ENCODE measurements at regions not wholly inside any gene's neighbourhood (a gene's known extent, or its start where the extent isn't known, plus 50 kb on each side); places are given as distances from the start of the nearest gene placed in this dataset.

- TF ChIP-seq ZNF626 (tag by site-specific recombination; IDR thresholded peaks at IDR 0.05) (no peak), PRDM4 (tag by site-specific recombination; IDR thresholded peaks at IDR 0.05) (no peak), HOXA7 (CRISPR knock-in tag; IDR thresholded peaks at IDR 0.05; ENCODE audit: borderline replicate concordance) (no peak), PRDM1 (tag by site-specific recombination; IDR thresholded peaks at IDR 0.05) (no peak)
Measured at GRCh38 chr10:32167450-32167849, 111.2 kb upstream of the KIF5B start (continued).

GRCh38 chr10:32166365-32166764 is 110.1 kb upstream of the KIF5B start:
- POLR2A ChIA-PET = no interaction called here
- CTCF ChIA-PET = interaction anchor here (0.5 kb wide), 1 partner anchor 128 kb away, joined by 3 read pairs; no protein-coding TSS in a partner anchor
- TF ChIP-seq ZFP37 (tag by site-specific recombination; IDR thresholded peaks at IDR 0.05) (no peak), GLIS1 (tag by site-specific recombination; IDR thresholded peaks at IDR 0.05) (no peak)

GRCh38 chr10:32163762-32164148 is 107.5 kb upstream of the KIF5B start:
- Histone ChIP-seq H3K4me1 (ENCODE audit: control insufficient read depth, insufficient read depth, low read length) (no peaks in the 10 kb centered on the region), H3K4me3 (ENCODE audit: low read depth, low read length) (no peak overlapping the region), H3K27ac (ENCODE audit: extremely low read depth, low read depth, low read length) (no peak overlapping the region), H3K36me3 (ENCODE audit: control insufficient read depth in 2 of 2, insufficient read depth in 1 of 2, low read length in 2 of 2) (no peaks in the 10 kb centered on the region), H3K9me3 (ENCODE audit: control insufficient read depth, insufficient read depth, low read depth, low read length) (no peaks in the 10 kb centered on the region)
- no peak for TF ChIP-seq CTCF (tag by site-specific recombination; IDR thresholded peaks at IDR 0.05)
- no peak for TF ChIP-seq PRDM10 (tag by site-specific recombination; IDR thresholded peaks at IDR 0.05)
- no peak for TF ChIP-seq ZNF133 (tag by site-specific recombination; IDR thresholded peaks at IDR 0.05)
- no peak for TF ChIP-seq ZNF350 (tag by site-specific recombination; IDR thresholded peaks at IDR 0.05)
- TF ChIP-seq FEZF1 (tag by site-specific recombination; IDR thresholded peaks at IDR 0.05) = no peak
- no peak for TF ChIP-seq ZNF837 (tag by site-specific recombination; IDR thresholded peaks at IDR 0.05)
- TF ChIP-seq ZNF366 (tag by site-specific recombination; conservative IDR thresholded peaks at IDR 0.05) = no peak
- no peak for TF ChIP-seq SCRT2 (tag by site-specific recombination; IDR thresholded peaks at IDR 0.05)
- no peak for TF ChIP-seq ZNF138 (tag by site-specific recombination; IDR thresholded peaks at IDR 0.05; ENCODE audit: borderline replicate concordance)
- TF ChIP-seq ZNF701 (tag by site-specific recombination; IDR thresholded peaks at IDR 0.05) = no peak
- no peak for TF ChIP-seq ZNF175 (tag by site-specific recombination; IDR thresholded peaks at IDR 0.05)
- TF ChIP-seq ZSCAN4 (tag by site-specific recombination; IDR thresholded peaks at IDR 0.05) = no peak
- TF ChIP-seq ZNF558 (tag by site-specific recombination; IDR thresholded peaks at IDR 0.05) = no peak
- TF ChIP-seq ZNF202 (tag by site-specific recombination; IDR thresholded peaks at IDR 0.05; ENCODE audit: borderline replicate concordance) = no peak
- ChIA-PET CTCF (no interaction called here), POLR2A (no interaction called here)

More at GRCh38 chr10:32166365-32166764, 110.1 kb upstream of the KIF5B start:
- Histone ChIP-seq H3K4me1 (ENCODE audit: control insufficient read depth, insufficient read depth, low read length) (no peaks in the 10 kb centered on the region), H3K4me3 (ENCODE audit: low read depth, low read length) (no peak overlapping the region), H3K9me3 (ENCODE audit: control insufficient read depth, insufficient read depth, low read depth, low read length) (no peaks in the 10 kb centered on the region), H3K36me3 (ENCODE audit: control insufficient read depth in 2 of 2, insufficient read depth in 1 of 2, low read length in 2 of 2) (no peaks in the 10 kb centered on the region), H3K27ac (ENCODE audit: extremely low read depth, low read depth, low read length) (no peak overlapping the region)
